ENCODE measurements at regions not wholly inside any gene's neighbourhood (a gene's known extent, or its start where the extent isn't known, plus 50 kb on each side); places are given as distances from the start of the nearest gene placed in this dataset.
"Not testable (repeated sequence)": the region's sequence is repeated elsewhere in the genome, so short reads cannot be mapped to it uniquely, and the experiment has no call there.

DNA sequence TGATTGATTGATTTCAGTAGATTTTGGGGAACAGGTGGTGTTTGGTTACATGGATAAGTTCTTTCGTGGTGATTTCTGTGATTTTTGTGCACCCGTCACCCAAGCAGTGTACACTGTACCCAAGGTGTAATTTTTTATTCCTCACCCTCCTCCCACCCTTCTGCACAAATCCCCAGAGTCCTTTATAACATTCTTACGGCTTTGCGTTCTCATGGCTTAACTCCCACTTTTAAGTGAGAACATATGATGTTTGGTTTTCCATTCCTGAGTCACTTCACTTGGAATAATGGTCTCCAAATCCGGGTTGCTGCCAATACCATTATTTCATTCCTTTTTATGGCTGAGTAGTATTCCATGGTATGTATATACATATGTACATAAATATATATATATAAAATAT is 68.6 kb upstream of the SLIT2 start:
- not testable (repeated sequence) for TF ChIP-seq POLR2A, EP300, POLR2AphosphoS5 (IDR thresholded peaks at IDR 0.05)
- TF ChIP-seq, protein P1, sequence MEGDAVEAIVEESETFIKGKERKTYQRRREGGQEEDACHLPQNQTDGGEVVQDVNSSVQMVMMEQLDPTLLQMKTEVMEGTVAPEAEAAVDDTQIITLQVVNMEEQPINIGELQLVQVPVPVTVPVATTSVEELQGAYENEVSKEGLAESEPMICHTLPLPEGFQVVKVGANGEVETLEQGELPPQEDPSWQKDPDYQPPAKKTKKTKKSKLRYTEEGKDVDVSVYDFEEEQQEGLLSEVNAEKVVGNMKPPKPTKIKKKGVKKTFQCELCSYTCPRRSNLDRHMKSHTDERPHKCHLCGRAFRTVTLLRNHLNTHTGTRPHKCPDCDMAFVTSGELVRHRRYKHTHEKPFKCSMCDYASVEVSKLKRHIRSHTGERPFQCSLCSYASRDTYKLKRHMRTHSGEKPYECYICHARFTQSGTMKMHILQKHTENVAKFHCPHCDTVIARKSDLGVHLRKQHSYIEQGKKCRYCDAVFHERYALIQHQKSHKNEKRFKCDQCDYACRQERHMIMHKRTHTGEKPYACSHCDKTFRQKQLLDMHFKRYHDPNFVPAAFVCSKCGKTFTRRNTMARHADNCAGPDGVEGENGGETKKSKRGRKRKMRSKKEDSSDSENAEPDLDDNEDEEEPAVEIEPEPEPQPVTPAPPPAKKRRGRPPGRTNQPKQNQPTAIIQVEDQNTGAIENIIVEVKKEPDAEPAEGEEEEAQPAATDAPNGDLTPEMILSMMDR (IDR thresholded peaks at IDR 0.05) = not testable (repeated sequence)

Data from sigmoid colon (tissue), 4 donors.